Astrocyte of the cerebellum (primary cell): ENCODE measurements at regions not wholly inside any gene's neighbourhood (a gene's known extent, or its start where the extent isn't known, plus 50 kb on each side); places are given as distances from the start of the nearest gene placed in this dataset.

Source experiments
- DNase-seq: peaks from one replicate; pipeline ENCODE4 v3.0.0-alpha.2; 2011; ENCODE audit warnings: low read depth
- H3K4me3 ChIP-seq: 2 replicates; pipeline ENCODE4 v1.5.1; 2011; ENCODE audit warnings: mild to moderate bottlenecking, low read depth, low read length, moderate library complexity
- CTCF ChIP-seq: IDR thresholded peaks from 2 replicates; pipeline ENCODE4 v1.5.1; 2012; ENCODE audit warnings: low read length, low read depth, moderate library complexity, mild to moderate bottlenecking; ENCODE audit errors: missing control alignments
- in situ Hi-C: cut with HindIII; loops from 2 replicates; pipeline ENCODE4 v1.10.0; 2017; ENCODE audit warnings: low sequenced_read_pairs

GRCh38 chr15:97528238-97528637, 432.3 kb upstream of the ARRDC4 start:
- no peak for TF ChIP-seq CTCF
- no peak overlapping the region for H3K4me3 ChIP-seq
- no peak for DNase-seq
- in situ Hi-C loops, result no loop called here

GRCh38 chr15:97545799-97546198, 414.7 kb upstream of the ARRDC4 start:
- in situ Hi-C loops, result no loop called here
- TF ChIP-seq CTCF, result no peak
- no peak for DNase-seq
- no peak overlapping the region for H3K4me3 ChIP-seq

- no peak overlapping the region for H3K4me3 ChIP-seq
- no peak for DNase-seq
- in situ Hi-C loops, result no loop called here
- no peak for TF ChIP-seq CTCF
Measured at GRCh38 chr15:97547381-97547780, 413.1 kb upstream of the ARRDC4 start.

GRCh38 chr15:97561529-97561928, 399.0 kb upstream of the ARRDC4 start:
- TF ChIP-seq CTCF, result no peak
- in situ Hi-C loops, result no loop called here
- no peak for DNase-seq
- no peak overlapping the region for H3K4me3 ChIP-seq

GRCh38 chr15:97563516-97563915, 397.0 kb upstream of the ARRDC4 start:
- in situ Hi-C loops, result no loop called here

GRCh38 chr15:97566961-97567360, 393.5 kb upstream of the ARRDC4 start:
- H3K4me3 ChIP-seq, result no peak overlapping the region
- no peak for TF ChIP-seq CTCF
- no peak for DNase-seq
- in situ Hi-C loops, result no loop called here

More at GRCh38 chr15:97563516-97563915, 397.0 kb upstream of the ARRDC4 start:
- no peak overlapping the region for H3K4me3 ChIP-seq
- no peak for TF ChIP-seq CTCF
- no peak for DNase-seq

GRCh38 chr15:97567411-97567810, 393.1 kb upstream of the ARRDC4 start:
- H3K4me3 ChIP-seq, result no peak overlapping the region
- no peak for TF ChIP-seq CTCF
- DNase-seq, result no peak
- in situ Hi-C loops, result no loop called here
